HepG2 (cell line): ENCODE measurements at regions not wholly inside any gene's neighbourhood (a gene's known extent, or its start where the extent isn't known, plus 50 kb on each side); places are given as distances from the start of the nearest gene placed in this dataset.

Experiments
- ATAC-seq: fragments of 200-7000 bp; cut with Tn5 transposase; 3 replicates; pipeline ENCODE4 v1.9.1; 2020; ENCODE audit warnings: mild to moderate bottlenecking, moderate library complexity
- BruUV-seq: library from RNA; stranded (reverse); fragments of 400-500 nt; replicated peaks from 2 replicates; lab custom pipeline; 2021; lab: Mats Ljungman, UMichigan
- CTCF ChIA-PET: fragments of 300-600 bp; formaldehyde crosslinking; extraction: SDS; loops from one replicate; lab custom pipeline; 2021; ENCODE audit warnings: low total read pairs, inconsistent platforms, low intra/inter-chr PET ratio; lab: Yijun Ruan, JAX
- POLR2A ChIA-PET: fragments of 350-600 bp; sonication (Branson Sonifier 250); formaldehyde crosslinking; loops from one replicate; lab custom pipeline; 2020; ENCODE audit warnings: antibody characterized with exemption, inconsistent platforms; lab: Yijun Ruan, JAX
- DNase-seq: peaks from one replicate; pipeline ENCODE4 v3.0.0-alpha.2; 2015; ENCODE audit warnings: low spot score
- FAIRE-seq: peaks from 3 replicates; lab custom pipeline; 2011; peaks lifted over from hg19 to GRCh38; lab: Jason Lieb, UNC
- H2AFZ ChIP-seq: one replicate; pipeline ENCODE4 v1.6.1; 2011; ENCODE audit warnings: low read length, inconsistent platforms
- H3K27ac ChIP-seq: fragments of 300-600 bp; 3 replicates; pipeline ENCODE4 v1.8.0; 2011; ENCODE audit warnings: mixed run types, mild to moderate bottlenecking, mixed read lengths, low read length, inconsistent platforms; ENCODE audit not compliant: insufficient read depth; ENCODE audit errors: extremely low read length
- H3K27me3 ChIP-seq, 2 experiments: fragments of 200-600 bp in 1 of 2; 2 replicates in 1 of 2; 3 replicates in 1 of 2; pipeline versions ENCODE4 v1.6.0 to v1.8.0; 2011; ENCODE audit warnings: low read length in 2 of 2, mild to moderate bottlenecking in 2 of 2, moderate library complexity in 2 of 2, inconsistent platforms in 1 of 2; ENCODE audit not compliant: insufficient read depth in 2 of 2, control insufficient read depth in 1 of 2
- H3K36me3 ChIP-seq, 2 experiments: fragments of 200-600 bp in 1 of 2; replicated peaks in 1 of 2; 2 replicates in 1 of 2; 3 replicates in 1 of 2; pipeline versions ENCODE4 v1.5.1 to v1.8.0; 2011; ENCODE audit warnings: low read length in 2 of 2, inconsistent platforms in 1 of 2; ENCODE audit not compliant: insufficient read depth in 2 of 2, control insufficient read depth in 1 of 2
- H3K4me1 ChIP-seq: 2 replicates; pipeline ENCODE4 v1.5.1; 2012; ENCODE audit warnings: low read length, inconsistent platforms; ENCODE audit not compliant: insufficient read depth
- H3K4me2 ChIP-seq: 2 replicates; pipeline ENCODE4 v1.6.0; 2011; ENCODE audit warnings: low read depth, low read length, inconsistent platforms
- H3K4me3 ChIP-seq, 3 experiments: fragments of 200-600 bp in 1 of 3; sonication (generic), shearing (Covaris generic) in 1 of 3; replicated peaks in 1 of 3; 2 replicates each; pipeline ENCODE4 v1.5.1; 2011 to 2016; ENCODE audit warnings: low read length in 3 of 3, inconsistent platforms in 2 of 3, low read depth in 2 of 3, mild to moderate bottlenecking in 2 of 3, control low read depth in 1 of 3, mixed read lengths in 1 of 3; ENCODE audit not compliant: insufficient read depth in 1 of 3
- H3K79me2 ChIP-seq: one replicate; pipeline ENCODE4 v1.6.1; 2011; ENCODE audit warnings: low read length, inconsistent platforms; ENCODE audit not compliant: insufficient read depth
- H3K9ac ChIP-seq: 2 replicates; pipeline ENCODE4 v1.6.0; 2011; ENCODE audit warnings: mild to moderate bottlenecking, low read depth, low read length, inconsistent platforms; ENCODE audit not compliant: insufficient read depth
- H3K9me3 ChIP-seq: 2 replicates; pipeline ENCODE4 v1.5.1; 2012; ENCODE audit warnings: mild to moderate bottlenecking, low read length
- H4K20me1 ChIP-seq: 2 replicates; pipeline ENCODE4 v1.6.0; 2011; ENCODE audit warnings: inconsistent platforms, mild to moderate bottlenecking, low read length, moderate library complexity; ENCODE audit not compliant: insufficient read depth
- CCAR2 ChIP-seq: fragments of 200-400 bp; formaldehyde crosslinking; optimal IDR thresholded peaks from 2 replicates; pipeline ENCODE3; 2018; ENCODE audit warnings: low read depth, mild to moderate bottlenecking, low read length, moderate library complexity
- CEBPB ChIP-seq: IDR thresholded peaks from 2 replicates; pipeline ENCODE4 v1.6.1; 2011; ENCODE audit warnings: low read depth, low read length, improper control_type of control experiment, borderline replicate concordance
- HCFC1 ChIP-seq: fragments of 150-350 bp; IDR thresholded peaks from 2 replicates; pipeline ENCODE4 v1.6.1; 2014; ENCODE audit warnings: low read depth, low read length
- NCOA1 ChIP-seq: sonication (generic); formaldehyde crosslinking; IDR thresholded peaks from 2 replicates; pipeline ENCODE4 v1.9.0; 2021; ENCODE audit warnings: missing genetic modification reagents
- SMAD3 ChIP-seq: sonication (generic); formaldehyde crosslinking; IDR thresholded peaks from 2 replicates; pipeline ENCODE4 v1.4.0; 2020; ENCODE audit warnings: missing genetic modification reagents
- ZBTB1 ChIP-seq: sonication (generic); formaldehyde crosslinking; IDR thresholded peaks from 2 replicates; pipeline ENCODE4 v1.4.0; 2020; ENCODE audit warnings: missing genetic modification reagents, borderline replicate concordance
- ZNF788 ChIP-seq: sonication (generic); formaldehyde crosslinking; IDR thresholded peaks from 2 replicates; pipeline ENCODE4 v1.5.0; 2020; ENCODE audit warnings: mild to moderate bottlenecking, missing genetic modification reagents, borderline replicate concordance
- in situ Hi-C: cut with HindIII; loops from 2 replicates; pipeline ENCODE4 v1.10.0; 2017; ENCODE audit warnings: low pct_unique_long_range_greater_than_20kb; ENCODE audit not compliant: extremely low pct_ligation_motif_present
- intact Hi-C: fragments of 100-400 bp; cut with micrococcal nuclease; formaldehyde crosslinking; loops from one replicate; pipeline ENCODE4 v1.10.0; 2022; ENCODE audit not compliant: unreplicated experiment
- TF ChIP-seq, protein P1 (sequence below): sonication (generic); formaldehyde crosslinking; IDR thresholded peaks from 2 replicates; pipeline ENCODE4 v1.8.0; 2022; ENCODE audit warnings: low read depth, missing genetic modification reagents
- TF ChIP-seq, protein P2 (sequence below): sonication (generic); formaldehyde crosslinking; IDR thresholded peaks from 2 replicates; pipeline ENCODE4 v1.4.0; 2020; ENCODE audit warnings: mild to moderate bottlenecking, missing genetic modification reagents

DNA sequence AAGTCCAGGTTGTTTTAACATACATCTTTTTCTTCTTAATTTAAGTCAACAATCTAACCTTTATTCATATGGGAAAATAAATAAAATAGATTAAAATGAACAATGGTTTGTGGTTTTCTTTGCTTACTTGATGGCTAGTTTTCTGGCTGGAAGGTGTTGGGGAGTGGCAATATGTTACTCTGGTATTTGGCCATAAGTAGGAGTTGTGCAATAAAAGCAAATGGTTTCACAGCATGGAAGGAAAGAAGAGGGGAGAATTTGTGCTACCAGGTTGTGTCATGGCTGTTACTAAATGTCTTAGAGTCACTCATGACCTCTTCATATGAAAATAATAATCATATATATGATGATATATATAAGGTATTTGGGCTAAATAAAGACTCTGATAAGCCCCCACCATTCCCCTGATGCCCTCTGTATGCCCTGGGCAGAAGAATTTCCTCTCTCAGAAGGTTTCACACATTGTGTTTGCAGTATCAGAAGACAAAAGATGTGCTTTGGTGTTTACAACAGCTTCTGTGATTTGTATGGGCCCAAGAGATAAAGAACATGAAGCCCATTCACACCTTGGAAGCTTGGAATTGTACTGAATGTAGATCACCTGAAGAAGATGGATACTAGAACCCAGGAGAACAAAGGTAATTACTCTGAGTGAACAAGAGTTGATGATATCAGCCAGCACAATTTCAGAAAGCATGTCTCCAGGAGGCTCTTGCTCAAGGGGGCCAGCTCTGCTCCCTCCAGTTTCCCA lies 160.9 kb downstream of the ALG10B start:
- intact Hi-C loops = no loop called here
- Histone ChIP-seq H3K4me3 (no peak overlapping the region), H3K36me3 (no peaks in the 10 kb centered on the region), H2AFZ (no peak overlapping the region), H3K27me3 (no peaks in the 10 kb centered on the region), H3K9me3 (peaks cover 6% of the 10 kb centered on the region; the same call in 1 of the 2 replicates), H3K4me1 (no peaks in the 10 kb centered on the region), H3K27ac (no peak overlapping the region), H3K4me2 (no peak overlapping the region), H3K79me2 (no peaks in the 10 kb centered on the region), H4K20me1 (no peaks in the 10 kb centered on the region), H3K9ac (no peak overlapping the region)
- ChIA-PET CTCF (no interaction called here), POLR2A (no interaction called here)
- DNase-seq = no peak
- ATAC-seq = no peak
- TF ChIP-seq CCAR2 (no peak), CEBPB (peak; percentile 34; the same call in 1 of the 2 replicates)
- no peak for FAIRE-seq
- BruUV-seq = no TSS peak
- in situ Hi-C loops = no loop called here

DNA sequence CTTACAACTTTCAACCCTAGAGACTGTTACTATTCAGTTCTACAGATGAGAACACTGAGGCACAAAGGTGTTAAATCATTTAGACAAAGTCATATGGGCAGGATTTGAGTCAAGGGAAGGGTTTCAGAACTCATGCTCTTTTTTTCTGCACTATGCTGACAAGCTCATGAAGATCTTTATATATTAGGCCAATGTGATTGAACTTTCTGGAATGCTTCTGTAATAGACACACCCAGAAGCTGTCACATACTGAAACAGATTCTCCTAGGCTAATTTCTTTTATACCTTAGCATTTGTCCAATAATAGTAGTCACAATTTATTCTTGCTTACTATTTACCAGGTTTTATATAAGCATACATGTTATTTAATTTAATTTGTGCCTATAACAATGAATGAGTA lies 164.0 kb downstream of the ALG10B start:
- no peak overlapping the region for H3K4me2 ChIP-seq
- no peaks in the 10 kb centered on the region for H3K36me3 ChIP-seq
- no peak overlapping the region for H3K4me3 ChIP-seq
- ATAC-seq = no peak
- DNase-seq = no peak
- no peak overlapping the region for H3K9ac ChIP-seq
- CTCF ChIA-PET = no interaction called here
- POLR2A ChIA-PET = no interaction called here
- H4K20me1 ChIP-seq = no peaks in the 10 kb centered on the region
- no peak overlapping the region for H3K27ac ChIP-seq
- H3K79me2 ChIP-seq = no peaks in the 10 kb centered on the region
- in situ Hi-C loops = no loop called here
- no peaks in the 10 kb centered on the region; the same call in 1 of the 2 replicates for H3K9me3 ChIP-seq
- no peak overlapping the region for H2AFZ ChIP-seq
- intact Hi-C loops = no loop called here
- no peaks in the 10 kb centered on the region for H3K4me1 ChIP-seq
- FAIRE-seq = no peak
- BruUV-seq = no TSS peak
- no peaks in the 10 kb centered on the region for H3K27me3 ChIP-seq
- TF ChIP-seq, protein P1, sequence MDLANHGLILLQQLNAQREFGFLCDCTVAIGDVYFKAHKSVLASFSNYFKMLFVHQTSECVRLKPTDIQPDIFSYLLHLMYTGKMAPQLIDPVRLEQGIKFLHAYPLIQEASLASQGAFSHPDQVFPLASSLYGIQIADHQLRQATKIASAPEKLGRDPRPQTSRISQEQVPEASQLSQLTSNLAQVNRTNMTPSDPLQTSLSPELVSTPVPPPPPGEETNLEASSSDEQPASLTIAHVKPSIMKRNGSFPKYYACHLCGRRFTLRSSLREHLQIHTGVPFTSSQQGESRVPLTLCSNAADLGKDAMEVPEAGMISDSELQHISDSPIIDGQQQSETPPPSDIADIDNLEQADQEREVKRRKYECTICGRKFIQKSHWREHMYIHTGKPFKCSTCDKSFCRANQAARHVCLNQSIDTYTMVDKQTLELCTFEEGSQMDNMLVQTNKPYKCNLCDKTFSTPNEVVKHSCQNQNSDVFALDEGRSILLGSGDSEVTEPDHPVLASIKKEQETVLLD (CRISPR knock-in tag) = no peak
- no peak for TF ChIP-seq SMAD3 (CRISPR knock-in tag)
- TF ChIP-seq ZBTB1 (CRISPR knock-in tag) = no peak
- TF ChIP-seq HCFC1 = no peak
- no peak for TF ChIP-seq NCOA1 (CRISPR knock-in tag)
- TF ChIP-seq, protein P2, sequence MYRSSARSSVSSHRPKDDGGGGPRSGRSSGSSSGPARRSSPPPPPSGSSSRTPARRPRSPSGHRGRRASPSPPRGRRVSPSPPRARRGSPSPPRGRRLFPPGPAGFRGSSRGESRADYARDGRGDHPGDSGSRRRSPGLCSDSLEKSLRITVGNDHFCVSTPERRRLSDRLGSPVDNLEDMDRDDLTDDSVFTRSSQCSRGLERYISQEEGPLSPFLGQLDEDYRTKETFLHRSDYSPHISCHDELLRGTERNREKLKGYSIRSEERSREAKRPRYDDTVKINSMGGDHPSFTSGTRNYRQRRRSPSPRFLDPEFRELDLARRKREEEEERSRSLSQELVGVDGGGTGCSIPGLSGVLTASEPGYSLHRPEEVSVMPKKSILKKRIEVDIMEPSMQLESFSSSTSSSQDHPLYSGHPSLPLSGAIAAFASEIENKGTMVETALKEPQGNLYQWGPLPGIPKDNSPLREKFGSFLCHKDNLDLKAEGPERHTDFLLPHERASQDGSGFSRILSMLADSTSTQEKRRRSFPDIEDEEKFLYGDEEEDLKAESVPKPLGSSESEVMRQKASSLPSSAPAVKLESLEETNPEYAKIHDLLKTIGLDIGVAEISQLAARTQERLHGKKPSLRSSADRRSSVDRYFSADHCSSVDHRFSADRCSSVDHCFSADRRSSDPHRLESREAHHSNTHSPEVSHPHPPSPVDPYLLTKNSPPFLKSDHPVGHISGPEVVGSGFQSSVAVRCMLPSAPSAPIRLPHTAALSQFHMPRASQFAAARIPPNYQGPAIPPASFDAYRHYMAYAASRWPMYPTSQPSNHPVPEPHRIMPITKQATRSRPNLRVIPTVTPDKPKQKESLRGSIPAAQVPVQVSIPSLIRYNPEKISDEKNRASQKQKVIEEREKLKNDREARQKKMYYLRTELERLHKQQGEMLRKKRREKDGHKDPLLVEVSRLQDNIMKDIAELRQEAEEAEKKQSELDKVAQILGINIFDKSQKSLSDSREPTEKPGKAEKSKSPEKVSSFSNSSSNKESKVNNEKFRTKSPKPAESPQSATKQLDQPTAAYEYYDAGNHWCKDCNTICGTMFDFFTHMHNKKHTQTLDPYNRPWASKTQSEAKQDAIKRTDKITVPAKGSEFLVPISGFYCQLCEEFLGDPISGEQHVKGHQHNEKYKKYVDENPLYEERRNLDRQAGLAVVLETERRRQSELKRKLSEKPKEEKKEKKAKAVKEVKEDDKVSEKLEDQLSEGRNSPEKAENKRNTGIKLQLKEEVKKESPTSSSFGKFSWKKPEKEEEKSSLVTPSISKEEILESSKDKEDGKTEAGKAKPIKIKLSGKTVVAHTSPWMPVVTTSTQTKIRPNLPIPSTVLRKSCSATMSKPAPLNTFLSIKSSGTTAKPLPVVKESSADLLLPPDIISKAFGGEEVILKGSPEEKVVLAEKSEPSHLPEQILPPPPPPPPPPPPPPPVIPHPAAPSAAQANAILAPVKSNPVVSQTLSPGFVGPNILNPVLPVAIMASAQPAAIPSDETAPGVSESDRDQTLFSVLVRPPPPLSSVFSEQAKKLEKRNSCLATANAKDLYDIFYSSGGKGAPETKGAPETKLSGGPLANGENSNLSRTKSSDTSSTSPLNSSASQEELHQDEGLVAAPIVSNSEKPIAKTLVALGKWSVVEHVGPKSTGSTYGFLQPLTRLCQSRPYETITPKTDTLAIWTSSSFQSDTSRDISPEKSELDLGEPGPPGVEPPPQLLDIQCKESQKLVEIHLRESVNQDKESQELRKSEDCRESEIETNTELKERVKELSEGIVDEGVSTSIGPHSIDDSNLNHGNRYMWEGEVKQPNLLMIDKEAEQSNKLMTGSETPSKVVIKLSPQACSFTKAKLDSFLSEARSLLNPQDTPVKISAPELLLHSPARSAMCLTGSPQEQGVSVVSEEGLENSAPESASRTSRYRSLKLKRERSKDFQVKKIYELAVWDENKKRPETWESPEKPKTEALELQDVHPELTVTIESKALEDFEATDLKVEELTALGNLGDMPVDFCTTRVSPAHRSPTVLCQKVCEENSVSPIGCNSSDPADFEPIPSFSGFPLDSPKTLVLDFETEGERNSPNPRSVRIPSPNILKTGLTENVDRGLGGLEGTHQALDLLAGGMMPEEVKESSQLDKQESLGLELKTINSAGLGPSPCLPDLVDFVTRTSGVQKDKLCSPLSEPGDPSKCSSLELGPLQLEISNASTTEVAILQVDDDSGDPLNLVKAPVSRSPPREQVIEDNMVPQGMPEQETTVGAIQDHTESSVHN (CRISPR knock-in tag) = no peak
- no peak for TF ChIP-seq ZNF788 (CRISPR knock-in tag)
